ENCODE measurements at regions not wholly inside any gene's neighbourhood (a gene's known extent, or its start where the extent isn't known, plus 50 kb on each side); places are given as distances from the start of the nearest gene placed in this dataset.

DNA sequence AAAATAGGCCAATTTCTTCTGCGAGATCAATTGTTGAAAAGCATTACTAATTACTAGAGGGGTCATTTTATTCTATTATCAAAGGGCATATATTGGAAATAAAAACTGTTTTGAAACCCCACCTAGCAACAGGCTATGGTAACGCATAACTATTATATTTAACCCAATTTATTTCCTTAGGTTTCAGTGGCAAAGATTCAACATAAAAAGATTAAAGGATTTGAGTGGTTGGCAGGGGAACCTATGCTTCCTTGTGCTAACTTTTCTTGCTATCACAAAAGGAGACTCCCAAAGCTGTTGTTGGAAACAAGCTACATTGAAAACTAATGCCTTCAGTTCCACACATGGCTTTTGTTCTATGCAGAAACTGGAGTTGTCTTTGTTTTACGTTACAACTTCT lies 166.9 kb upstream of the KLF3 start:
- peaks cover 21% of the 10 kb centered on the region; the same call in 1 of the 2 replicates for H4K20me1 ChIP-seq (ENCODE audit: insufficient read depth, low read length)
- peaks cover 73% of the 10 kb centered on the region for H3K27me3 ChIP-seq (ENCODE audit: low read depth, low read length)
- H3K9me3 ChIP-seq (ENCODE audit: insufficient read depth, low read length), result no peaks in the 10 kb centered on the region
- no peak overlapping the region for H3K27ac ChIP-seq (ENCODE audit: low read length)
- TF ChIP-seq EZH2phosphoT487 (IDR thresholded peaks at IDR 0.05; ENCODE audit: low read depth), result no peak
- TF ChIP-seq, protein P1, sequence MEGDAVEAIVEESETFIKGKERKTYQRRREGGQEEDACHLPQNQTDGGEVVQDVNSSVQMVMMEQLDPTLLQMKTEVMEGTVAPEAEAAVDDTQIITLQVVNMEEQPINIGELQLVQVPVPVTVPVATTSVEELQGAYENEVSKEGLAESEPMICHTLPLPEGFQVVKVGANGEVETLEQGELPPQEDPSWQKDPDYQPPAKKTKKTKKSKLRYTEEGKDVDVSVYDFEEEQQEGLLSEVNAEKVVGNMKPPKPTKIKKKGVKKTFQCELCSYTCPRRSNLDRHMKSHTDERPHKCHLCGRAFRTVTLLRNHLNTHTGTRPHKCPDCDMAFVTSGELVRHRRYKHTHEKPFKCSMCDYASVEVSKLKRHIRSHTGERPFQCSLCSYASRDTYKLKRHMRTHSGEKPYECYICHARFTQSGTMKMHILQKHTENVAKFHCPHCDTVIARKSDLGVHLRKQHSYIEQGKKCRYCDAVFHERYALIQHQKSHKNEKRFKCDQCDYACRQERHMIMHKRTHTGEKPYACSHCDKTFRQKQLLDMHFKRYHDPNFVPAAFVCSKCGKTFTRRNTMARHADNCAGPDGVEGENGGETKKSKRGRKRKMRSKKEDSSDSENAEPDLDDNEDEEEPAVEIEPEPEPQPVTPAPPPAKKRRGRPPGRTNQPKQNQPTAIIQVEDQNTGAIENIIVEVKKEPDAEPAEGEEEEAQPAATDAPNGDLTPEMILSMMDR (IDR thresholded peaks at IDR 0.05; ENCODE audit: low read depth, low read length), result no peak
- H3K9ac ChIP-seq (ENCODE audit: low read length), result no peak overlapping the region
- no peak overlapping the region for H2AFZ ChIP-seq (ENCODE audit: low read depth, low read length)
- H3K4me1 ChIP-seq (ENCODE audit: low read length), result no peaks in the 10 kb centered on the region
- no peaks in the 10 kb centered on the region for H3K79me2 ChIP-seq (ENCODE audit: low read length)
- H3K4me3 ChIP-seq (ENCODE audit: low read length), result no peak overlapping the region
- H3K36me3 ChIP-seq (replicated peaks; ENCODE audit: low read depth, low read length), result no peaks in the 10 kb centered on the region
- H3K4me2 ChIP-seq (ENCODE audit: low read length), result no peak overlapping the region

DNA sequence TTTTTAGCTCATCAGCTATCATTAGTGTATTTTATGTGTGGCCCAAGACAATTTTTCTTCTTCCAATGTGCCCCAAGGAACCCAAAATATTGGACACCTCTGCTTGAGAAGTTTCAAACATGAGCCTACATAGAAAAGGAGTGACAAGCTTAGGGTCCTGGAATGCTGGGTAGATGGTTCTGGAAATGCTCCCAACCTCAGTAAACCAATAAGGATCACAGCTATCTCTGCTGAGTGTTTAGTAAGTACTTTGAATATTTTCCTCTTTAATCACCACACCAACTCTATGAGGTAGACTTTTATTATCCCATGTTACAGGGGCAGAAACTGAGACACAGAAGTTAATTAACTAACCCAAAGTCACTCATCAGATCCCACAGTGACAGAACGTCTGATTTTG lies 164.9 kb upstream of the KLF3 start:
- Histone ChIP-seq H3K4me1 (ENCODE audit: low read length) (peaks cover 12% of the 10 kb centered on the region), H3K27me3 (ENCODE audit: low read depth, low read length) (peaks cover 68% of the 10 kb centered on the region), H2AFZ (ENCODE audit: low read depth, low read length) (no peak overlapping the region), H3K79me2 (ENCODE audit: low read length) (no peaks in the 10 kb centered on the region), H3K4me3 (ENCODE audit: low read length) (no peak overlapping the region), H3K4me2 (ENCODE audit: low read length) (no peak overlapping the region), H4K20me1 (ENCODE audit: insufficient read depth, low read length) (peaks cover 33% of the 10 kb centered on the region), H3K9me3 (ENCODE audit: insufficient read depth, low read length) (no peaks in the 10 kb centered on the region), H3K27ac (ENCODE audit: low read length) (no peak overlapping the region), H3K9ac (ENCODE audit: low read length) (no peak overlapping the region), H3K36me3 (replicated peaks; ENCODE audit: low read depth, low read length) (no peaks in the 10 kb centered on the region)
- TF ChIP-seq, protein P1 (IDR thresholded peaks at IDR 0.05; ENCODE audit: low read depth, low read length), result no peak
- TF ChIP-seq EZH2phosphoT487 (IDR thresholded peaks at IDR 0.05; ENCODE audit: low read depth), result no peak

DNA sequence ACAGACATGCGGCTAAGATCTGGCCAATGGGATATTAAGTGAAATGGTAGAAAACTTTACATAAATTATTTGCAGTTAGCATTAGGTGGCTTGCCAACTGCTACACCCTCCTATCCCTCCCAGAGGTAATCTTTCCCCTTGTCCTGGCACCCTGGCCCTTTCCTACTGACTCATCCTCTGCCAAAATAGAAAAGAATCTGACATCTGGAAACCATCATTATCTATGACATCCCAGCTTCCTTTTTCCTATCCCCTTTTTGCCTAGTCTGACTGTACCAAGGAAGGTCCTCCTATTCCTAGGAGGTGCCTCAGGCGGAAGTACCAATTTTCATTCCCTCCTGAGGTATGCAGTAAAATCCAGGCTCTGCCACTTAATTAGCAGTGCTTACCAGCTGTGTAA lies 163.6 kb upstream of the KLF3 start:
- Histone ChIP-seq H3K79me2 (ENCODE audit: low read length) (no peaks in the 10 kb centered on the region), H3K9me3 (ENCODE audit: insufficient read depth, low read length) (no peaks in the 10 kb centered on the region), H3K9ac (ENCODE audit: low read length) (no peak overlapping the region), H3K27me3 (ENCODE audit: low read depth, low read length) (peaks cover 71% of the 10 kb centered on the region), H3K27ac (ENCODE audit: low read length) (no peak overlapping the region), H2AFZ (ENCODE audit: low read depth, low read length) (no peak overlapping the region), H3K4me2 (ENCODE audit: low read length) (no peak overlapping the region), H3K36me3 (replicated peaks; ENCODE audit: low read depth, low read length) (no peaks in the 10 kb centered on the region), H4K20me1 (ENCODE audit: insufficient read depth, low read length) (peaks cover 37% of the 10 kb centered on the region), H3K4me1 (ENCODE audit: low read length) (peaks cover 20% of the 10 kb centered on the region), H3K4me3 (ENCODE audit: low read length) (no peak overlapping the region)
- TF ChIP-seq, protein P1 (IDR thresholded peaks at IDR 0.05; ENCODE audit: low read depth, low read length), result no peak
- TF ChIP-seq EZH2phosphoT487 (IDR thresholded peaks at IDR 0.05; ENCODE audit: low read depth), result no peak

DNA sequence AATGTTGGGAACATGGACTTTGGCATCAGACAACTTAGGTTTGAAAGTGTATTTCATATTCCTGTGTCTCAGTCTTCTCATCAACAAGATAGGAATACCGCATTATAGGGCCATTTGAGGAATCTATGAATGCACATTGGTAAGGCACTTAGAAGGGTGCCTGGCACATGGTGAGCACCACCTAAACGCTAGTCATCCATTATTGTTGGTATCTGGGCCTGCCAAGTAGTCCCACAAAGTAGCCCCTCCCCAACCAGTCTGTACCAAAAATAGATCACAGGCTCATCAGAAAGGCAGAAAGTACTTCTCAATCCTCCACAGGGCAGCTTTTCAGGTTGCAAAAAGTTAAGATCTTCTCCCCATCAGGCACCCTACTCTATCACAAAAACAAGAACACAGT lies 162.3 kb upstream of the KLF3 start:
- Histone ChIP-seq H3K9ac (ENCODE audit: low read length) (no peak overlapping the region), H3K36me3 (replicated peaks; ENCODE audit: low read depth, low read length) (no peaks in the 10 kb centered on the region), H3K4me1 (ENCODE audit: low read length) (peaks cover 23% of the 10 kb centered on the region), H2AFZ (ENCODE audit: low read depth, low read length) (no peak overlapping the region), H3K79me2 (ENCODE audit: low read length) (no peaks in the 10 kb centered on the region), H4K20me1 (ENCODE audit: insufficient read depth, low read length) (peaks cover 37% of the 10 kb centered on the region), H3K27ac (ENCODE audit: low read length) (no peak overlapping the region), H3K9me3 (ENCODE audit: insufficient read depth, low read length) (no peaks in the 10 kb centered on the region), H3K27me3 (ENCODE audit: low read depth, low read length) (peaks cover 79% of the 10 kb centered on the region), H3K4me2 (ENCODE audit: low read length) (no peak overlapping the region), H3K4me3 (ENCODE audit: low read length) (no peak overlapping the region)
- TF ChIP-seq, protein P1 (IDR thresholded peaks at IDR 0.05; ENCODE audit: low read depth, low read length), result no peak
- no peak for TF ChIP-seq EZH2phosphoT487 (IDR thresholded peaks at IDR 0.05; ENCODE audit: low read depth)
